Activated T-cell treated with anti-CD3 and anti-CD28 coated beads for 1 hour (primary cell): ENCODE measurements at regions not wholly inside any gene's neighbourhood (a gene's known extent, or its start where the extent isn't known, plus 50 kb on each side); places are given as distances from the start of the nearest gene placed in this dataset.

Experiments
- DNase-seq: peaks from one replicate; pipeline ENCODE4 v3.0.0-alpha.2; 2020; ENCODE audit warnings: low read depth

- DNase-seq, result no peak
Observed at GRCh38 chr5:167557359-167557758, 734.1 kb upstream of the WWC1 start.

- DNase-seq, result no peak
Observed at GRCh38 chr5:167561796-167562195, 729.6 kb upstream of the WWC1 start.

- no peak for DNase-seq
Observed at GRCh38 chr5:167564275-167564674, 727.2 kb upstream of the WWC1 start.

- no peak for DNase-seq
Observed at GRCh38 chr5:167565189-167565954, 726.1 kb upstream of the WWC1 start.

- no peak for DNase-seq
Observed at GRCh38 chr5:167570431-167570830, 721.0 kb upstream of the WWC1 start.

GRCh38 chr5:167571824-167572223 lies 719.6 kb upstream of the WWC1 start:
- no peak for DNase-seq

- DNase-seq, result no peak
Observed at GRCh38 chr5:167573370-167574127, 717.9 kb upstream of the WWC1 start.

- no peak for DNase-seq
Observed at GRCh38 chr5:167574464-167574863, 717.0 kb upstream of the WWC1 start.

- DNase-seq, result no peak
Observed at GRCh38 chr5:167575330-167575729, 716.1 kb upstream of the WWC1 start.

- DNase-seq, result no peak
Observed at GRCh38 chr5:167576126-167576525, 715.3 kb upstream of the WWC1 start.

- no peak for DNase-seq
Observed at GRCh38 chr5:167576897-167577296, 714.5 kb upstream of the WWC1 start.

GRCh38 chr5:167577616-167578015 lies 713.8 kb upstream of the WWC1 start:
- no peak for DNase-seq

GRCh38 chr5:167578977-167579692 lies 712.3 kb upstream of the WWC1 start:
- no peak for DNase-seq

GRCh38 chr5:167579693-167580055 lies 711.8 kb upstream of the WWC1 start:
- DNase-seq, result no peak

GRCh38 chr5:167580608-167581007 lies 710.8 kb upstream of the WWC1 start:
- DNase-seq, result no peak

GRCh38 chr5:167582283-167582682 lies 709.2 kb upstream of the WWC1 start:
- DNase-seq, result no peak

- no peak for DNase-seq
Observed at GRCh38 chr5:167582886-167583285, 708.6 kb upstream of the WWC1 start.

- DNase-seq, result no peak
Observed at GRCh38 chr5:167585184-167585583, 706.3 kb upstream of the WWC1 start.

GRCh38 chr5:167587772-167588437 lies 703.5 kb upstream of the WWC1 start:
- DNase-seq, result no peak

GRCh38 chr5:167592114-167592513 lies 699.3 kb upstream of the WWC1 start:
- no peak for DNase-seq

GRCh38 chr5:167593329-167594060 lies 698.0 kb upstream of the WWC1 start:
- DNase-seq, result no peak

- DNase-seq, result no peak
Observed at GRCh38 chr5:167594061-167594435, 697.4 kb upstream of the WWC1 start.
